Effector memory CD8-positive, alpha-beta T cell (primary cell): ENCODE measurements at regions not wholly inside any gene's neighbourhood (a gene's known extent, or its start where the extent isn't known, plus 50 kb on each side); places are given as distances from the start of the nearest gene placed in this dataset.
"Not testable (repeated sequence)": the region's sequence is repeated elsewhere in the genome, so short reads cannot be mapped to it uniquely, and the experiment has no call there.

Source experiments
- ATAC-seq: fragments of 150-1000 bp; cut with Tn5 transposase; replicated peaks from 2 replicates; pipeline ENCODE4 v1.10.0; 2021; ENCODE audit warnings: mild to moderate bottlenecking, moderate library complexity
- DNase-seq, 3 experiments: peaks; one replicate each; pipeline ENCODE4 v3.0.0; 2021
- H3K27ac Mint-ChIP-seq, 2 donors: one replicate each; pipeline ENCODE4 v1.8.0; 2022; ENCODE audit warnings: mild to moderate bottlenecking in 2 of 2, mixed read lengths in 2 of 2, moderate library complexity in 2 of 2
- H3K27me3 Mint-ChIP-seq, 2 donors: one replicate each; pipeline ENCODE4 v1.8.0; 2022; ENCODE audit warnings: mixed read lengths in 2 of 2
- H3K36me3 Mint-ChIP-seq: one replicate; pipeline ENCODE4 v1.8.0; 2022; ENCODE audit warnings: mild to moderate bottlenecking, moderate library complexity, mixed read lengths; ENCODE audit not compliant: insufficient read depth
- H3K4me1 Mint-ChIP-seq, 2 donors: one replicate each; pipeline ENCODE4 v1.8.0; 2022; ENCODE audit warnings: low read depth in 2 of 2, mixed read lengths in 2 of 2
- H3K4me3 Mint-ChIP-seq, 2 donors: one replicate each; pipeline ENCODE4 v1.8.0; 2022; ENCODE audit warnings: mild to moderate bottlenecking in 2 of 2, mixed read lengths in 2 of 2, moderate library complexity in 2 of 2
- H3K9me3 Mint-ChIP-seq, 2 donors: one replicate each; pipeline ENCODE4 v1.8.0; 2022; ENCODE audit warnings: mixed read lengths in 2 of 2

GRCh38 chr6:12348530-12349511 lies 58.7 kb downstream of the EDN1 start:
- H3K4me1 Mint-ChIP-seq, result no peaks in the 10 kb centered on the region
- H3K27me3 Mint-ChIP-seq, result peaks cover 15 to 28% of the 10 kb centered on the region in 2 donors
- no peak for ATAC-seq
- DNase-seq, result no peak
- H3K36me3 Mint-ChIP-seq, result no peaks in the 10 kb centered on the region
- H3K4me3 Mint-ChIP-seq, result no peak overlapping the region
- no peak overlapping the region for H3K27ac Mint-ChIP-seq
- H3K9me3 Mint-ChIP-seq, result peaks cover 4 to 8% of the 10 kb centered on the region in 2 donors

GRCh38 chr6:12350644-12351170 lies 60.5 kb downstream of the EDN1 start:
- no peaks in the 10 kb centered on the region for H3K36me3 Mint-ChIP-seq
- DNase-seq (no peak), ATAC-seq (no peak)
- H3K9me3 Mint-ChIP-seq, result peaks cover 4 to 8% of the 10 kb centered on the region in 2 donors
- no peak overlapping the region for H3K27ac Mint-ChIP-seq
- H3K4me1 Mint-ChIP-seq, result no peaks in the 10 kb centered on the region
- H3K4me3 Mint-ChIP-seq, result no peak overlapping the region
- peaks cover 18 to 20% of the 10 kb centered on the region in 2 donors for H3K27me3 Mint-ChIP-seq

GRCh38 chr6:12351672-12352071 lies 61.5 kb downstream of the EDN1 start:
- DNase-seq, result no peak
- ATAC-seq, result no peak
- Mint-ChIP-seq H3K9me3 (peaks cover 4 to 8% of the 10 kb centered on the region in 2 donors), H3K4me3 (no peak overlapping the region), H3K4me1 (no peaks in the 10 kb centered on the region), H3K27ac (no peak overlapping the region), H3K36me3 (no peaks in the 10 kb centered on the region), H3K27me3 (peaks cover 20 to 24% of the 10 kb centered on the region in 2 donors)

- Mint-ChIP-seq H3K27me3 (peaks cover 14 to 20% of the 10 kb centered on the region in 2 donors), H3K27ac (no peak overlapping the region), H3K9me3 (peaks cover 4 to 8% of the 10 kb centered on the region in 2 donors), H3K4me1 (no peaks in the 10 kb centered on the region), H3K4me3 (no peak overlapping the region), H3K36me3 (no peaks in the 10 kb centered on the region)
- no peak for DNase-seq
- ATAC-seq, result no peak
Measured at GRCh38 chr6:12353731-12354130, 63.6 kb downstream of the EDN1 start.

- no peaks in the 10 kb centered on the region for H3K36me3 Mint-ChIP-seq
- H3K4me1 Mint-ChIP-seq, result no peaks in the 10 kb centered on the region
- H3K9me3 Mint-ChIP-seq, result peaks cover 4 to 8% of the 10 kb centered on the region in 2 donors
- H3K27ac Mint-ChIP-seq, result no peak overlapping the region
- no peak overlapping the region for H3K4me3 Mint-ChIP-seq
- H3K27me3 Mint-ChIP-seq, result peaks cover 6 to 12% of the 10 kb centered on the region in 2 donors
- ATAC-seq, result no peak
- DNase-seq, result no peak
Measured at GRCh38 chr6:12354499-12354898, 64.3 kb downstream of the EDN1 start.

GRCh38 chr6:12355354-12355753 lies 65.2 kb downstream of the EDN1 start:
- no peak for DNase-seq
- H3K4me3 Mint-ChIP-seq, result no peak overlapping the region
- no peaks in the 10 kb centered on the region for H3K36me3 Mint-ChIP-seq
- H3K4me1 Mint-ChIP-seq, result no peaks in the 10 kb centered on the region
- H3K27ac Mint-ChIP-seq, result no peak overlapping the region
- H3K27me3 Mint-ChIP-seq, result peaks cover 0 to 8% of the 10 kb centered on the region in 2 donors
- H3K9me3 Mint-ChIP-seq, result peaks cover 4 to 8% of the 10 kb centered on the region in 2 donors
- ATAC-seq, result no peak

GRCh38 chr6:12356431-12356830 lies 66.3 kb downstream of the EDN1 start:
- no peak overlapping the region for H3K4me3 Mint-ChIP-seq
- H3K27ac Mint-ChIP-seq, result no peak overlapping the region
- peaks cover 4 to 8% of the 10 kb centered on the region in 2 donors for H3K9me3 Mint-ChIP-seq
- peaks cover 0 to 8% of the 10 kb centered on the region in 2 donors for H3K27me3 Mint-ChIP-seq
- H3K36me3 Mint-ChIP-seq, result no peaks in the 10 kb centered on the region
- no peaks in the 10 kb centered on the region for H3K4me1 Mint-ChIP-seq
- ATAC-seq (no peak), DNase-seq (no peak)

GRCh38 chr6:12356983-12357972 lies 67.1 kb downstream of the EDN1 start:
- peaks cover 3 to 4% of the 10 kb centered on the region in 2 donors for H3K9me3 Mint-ChIP-seq
- no peaks in the 10 kb centered on the region for H3K36me3 Mint-ChIP-seq

GRCh38 chr6:12359036-12359435 lies 68.9 kb downstream of the EDN1 start:
- H3K4me3 Mint-ChIP-seq, result no peak overlapping the region
- peaks cover 0 to 8% of the 10 kb centered on the region in 2 donors for H3K27me3 Mint-ChIP-seq
- no peaks in the 10 kb centered on the region for H3K36me3 Mint-ChIP-seq
- no peaks in the 10 kb centered on the region for H3K9me3 Mint-ChIP-seq
- no peaks in the 10 kb centered on the region for H3K4me1 Mint-ChIP-seq
- no peak for DNase-seq
- no peak overlapping the region for H3K27ac Mint-ChIP-seq
- no peak for ATAC-seq

More at GRCh38 chr6:12356983-12357972, 67.1 kb downstream of the EDN1 start:
- no peak for ATAC-seq
- Mint-ChIP-seq H3K27ac (no peak overlapping the region), H3K4me1 (no peaks in the 10 kb centered on the region), H3K4me3 (no peak overlapping the region), H3K27me3 (peaks cover 0 to 8% of the 10 kb centered on the region in 2 donors)
- DNase-seq, result no peak

- ATAC-seq (no peak), DNase-seq (no peak)
- no peak overlapping the region for H3K4me3 Mint-ChIP-seq
- no peaks in the 10 kb centered on the region for H3K36me3 Mint-ChIP-seq
- no peaks in the 10 kb centered on the region for H3K4me1 Mint-ChIP-seq
- peaks cover 0 to under 1% of the 10 kb centered on the region in 2 donors for H3K27me3 Mint-ChIP-seq
- no peak overlapping the region for H3K27ac Mint-ChIP-seq
- H3K9me3 Mint-ChIP-seq, result no peaks in the 10 kb centered on the region
Measured at GRCh38 chr6:12361042-12361765, 71.0 kb downstream of the EDN1 start.

GRCh38 chr6:12363277-12363650 lies 73.1 kb downstream of the EDN1 start:
- H3K36me3 Mint-ChIP-seq, H3K9me3 Mint-ChIP-seq, DNase-seq, ATAC-seq, H3K4me1 Mint-ChIP-seq, H3K27me3 Mint-ChIP-seq, H3K4me3 Mint-ChIP-seq, H3K27ac Mint-ChIP-seq: not testable (repeated sequence)

GRCh38 chr6:12363651-12364381 lies 73.7 kb downstream of the EDN1 start:
- Mint-ChIP-seq H3K27me3 (peaks cover 0 to 12% of the 10 kb centered on the region in 2 donors), H3K9me3 (peaks cover 0 to 3% of the 10 kb centered on the region in 2 donors), H3K4me3 (no peak overlapping the region), H3K36me3 (no peaks in the 10 kb centered on the region), H3K27ac (no peak overlapping the region), H3K4me1 (no peaks in the 10 kb centered on the region)
- DNase-seq (no peak), ATAC-seq (no peak)
